SK-N-SH treated with all-trans-retinoic acid at 6 μM for 48 hours (cell line): ENCODE measurements at regions not wholly inside any gene's neighbourhood (a gene's known extent, or its start where the extent isn't known, plus 50 kb on each side); places are given as distances from the start of the nearest gene placed in this dataset.

ENCODE experiments used
- ATAC-seq: fragments of 200-7000 bp; cut with Tn5 transposase; 3 replicates; pipeline ENCODE4 v1.9.1; 2020; ENCODE audit warnings: mild to moderate bottlenecking, moderate library complexity
- ARNTL ChIP-seq: fragments of 450-650 bp; formaldehyde crosslinking; IDR thresholded peaks from 2 replicates; pipeline ENCODE4 v1.5.0; 2020; ENCODE audit warnings: low read depth, mild to moderate bottlenecking, moderate library complexity, borderline replicate concordance
- BACH2 ChIP-seq: fragments of 250-450 bp; sonication (Bioruptor Pico); IDR thresholded peaks from 2 replicates; pipeline ENCODE4 v1.9.0; 2021; ENCODE audit warnings: mild to moderate bottlenecking, borderline replicate concordance
- CREB5 ChIP-seq: fragments of 250-450 bp; sonication (Bioruptor Pico); IDR thresholded peaks from 2 replicates; pipeline ENCODE4 v1.5.1; 2020; ENCODE audit warnings: low read depth, mild to moderate bottlenecking, moderate library complexity
- CSDC2 ChIP-seq: fragments of 250-450 bp; sonication (Bioruptor Pico); IDR thresholded peaks from 2 replicates; pipeline ENCODE4 v1.5.0; 2020; ENCODE audit warnings: mild to moderate bottlenecking, moderate library complexity
- CSRNP3 ChIP-seq: fragments of 250-450 bp; sonication (Bioruptor Pico); IDR thresholded peaks from 2 replicates; pipeline ENCODE4 v1.5.1; 2021; ENCODE audit warnings: mild to moderate bottlenecking, moderate library complexity
- GLIS3 ChIP-seq: fragments of 250-450 bp; sonication (Bioruptor Pico); IDR thresholded peaks from 2 replicates; pipeline ENCODE4 v1.5.0; 2020; ENCODE audit warnings: mild to moderate bottlenecking, moderate library complexity
- ISL1 ChIP-seq: fragments of 250-450 bp; sonication (Bioruptor Pico); IDR thresholded peaks from 2 replicates; pipeline ENCODE4 v2.1.2; 2022; ENCODE audit warnings: mild to moderate bottlenecking, moderate library complexity
- OSR1 ChIP-seq: fragments of 250-450 bp; sonication (Bioruptor Pico); IDR thresholded peaks from 2 replicates; pipeline ENCODE4 v1.8.0; 2022; ENCODE audit warnings: moderate library complexity, mild to moderate bottlenecking, inconsistent platforms
- PPARA ChIP-seq: fragments of 250-450 bp; sonication (Bioruptor Pico); IDR thresholded peaks from 2 replicates; pipeline ENCODE4 v1.5.0; 2020; ENCODE audit warnings: mild to moderate bottlenecking, borderline replicate concordance
- RARB ChIP-seq: fragments of 250-450 bp; sonication (Bioruptor Pico); IDR thresholded peaks from 2 replicates; pipeline ENCODE4 v1.8.0; 2021; ENCODE audit warnings: mild to moderate bottlenecking, moderate library complexity
- SNAI2 ChIP-seq: fragments of 250-450 bp; sonication (Bioruptor Pico); IDR thresholded peaks from 2 replicates; pipeline ENCODE4 v1.5.0; 2020; ENCODE audit warnings: mild to moderate bottlenecking, moderate library complexity
- TCF4 ChIP-seq: fragments of 250-450 bp; sonication (Bioruptor Pico); IDR thresholded peaks from 2 replicates; pipeline ENCODE4 v1.8.0; 2021; ENCODE audit warnings: mild to moderate bottlenecking, moderate library complexity, borderline replicate concordance
- TOX ChIP-seq: fragments of 250-450 bp; sonication (Bioruptor Pico); IDR thresholded peaks from 2 replicates; pipeline ENCODE4 v1.8.0; 2021; ENCODE audit warnings: mild to moderate bottlenecking, moderate library complexity, borderline replicate concordance
- TSHZ2 ChIP-seq: fragments of 250-450 bp; sonication (Bioruptor Pico); IDR thresholded peaks from 2 replicates; pipeline ENCODE4 v1.5.0; 2020; ENCODE audit warnings: mild to moderate bottlenecking, moderate library complexity
- ZC3H10 ChIP-seq: fragments of 250-450 bp; sonication (Bioruptor Pico); IDR thresholded peaks from 2 replicates; pipeline ENCODE4 v1.5.1; 2021; ENCODE audit warnings: mild to moderate bottlenecking, moderate library complexity
- ZFP3 ChIP-seq: fragments of 250-450 bp; sonication (Bioruptor Pico); IDR thresholded peaks from 2 replicates; pipeline ENCODE4 v1.5.0; 2020; ENCODE audit warnings: mild to moderate bottlenecking, moderate library complexity
- ZFP30 ChIP-seq: fragments of 450-650 bp; formaldehyde crosslinking; IDR thresholded peaks from 2 replicates; pipeline ENCODE4 v1.5.0; 2022; ENCODE audit warnings: mild to moderate bottlenecking, moderate library complexity
- ZNF565 ChIP-seq: fragments of 450-650 bp; formaldehyde crosslinking; conservative IDR thresholded peaks from 2 replicates; pipeline ENCODE4 v1.5.0; 2020; ENCODE audit warnings: low read depth, mild to moderate bottlenecking, moderate library complexity
- ZNF70 ChIP-seq: fragments of 450-650 bp; formaldehyde crosslinking; IDR thresholded peaks from 2 replicates; pipeline ENCODE4 v1.5.0; 2020; ENCODE audit warnings: mild to moderate bottlenecking, moderate library complexity
- ZNF8 ChIP-seq: fragments of 450-650 bp; formaldehyde crosslinking; IDR thresholded peaks from 2 replicates; pipeline ENCODE4 v1.5.0; 2020; ENCODE audit warnings: mild to moderate bottlenecking, moderate library complexity

- TF ChIP-seq TSHZ2 (CRISPR knock-in tag) (no peak), ZNF8 (no peak), CREB5 (no peak), CSRNP3 (CRISPR knock-in tag) (no peak), CSDC2 (CRISPR knock-in tag) (no peak), ZNF70 (CRISPR knock-in tag) (no peak)
Observed at GRCh38 chr3:182046166-182046764, 334.5 kb downstream of the SOX2 start (continued).

GRCh38 chr3:182050932-182051331, 339.2 kb downstream of the SOX2 start:
- ATAC-seq, result no peak
- no peak for TF ChIP-seq TSHZ2 (CRISPR knock-in tag)
- no peak for TF ChIP-seq ZFP30

- TF ChIP-seq ZC3H10 (CRISPR knock-in tag), result no peak
- no peak for TF ChIP-seq ZFP3 (CRISPR knock-in tag)
- TF ChIP-seq ISL1 (CRISPR knock-in tag), result no peak
- TF ChIP-seq TOX (CRISPR knock-in tag), result no peak
- no peak for TF ChIP-seq PPARA
- TF ChIP-seq ZFP30, result no peak
- TF ChIP-seq SNAI2 (CRISPR knock-in tag), result no peak
- TF ChIP-seq TCF4 (CRISPR knock-in tag), result no peak
- no peak for TF ChIP-seq GLIS3
- TF ChIP-seq ARNTL, result no peak
- TF ChIP-seq CSRNP3 (CRISPR knock-in tag), result no peak
- no peak for TF ChIP-seq ZNF70 (CRISPR knock-in tag)
- TF ChIP-seq ZNF565 (CRISPR knock-in tag), result no peak
- TF ChIP-seq TSHZ2 (CRISPR knock-in tag), result no peak
- no peak for TF ChIP-seq CREB5
- no peak for TF ChIP-seq BACH2 (CRISPR knock-in tag)
- no peak for TF ChIP-seq RARB
- no peak for TF ChIP-seq OSR1 (CRISPR knock-in tag)
- no peak for TF ChIP-seq ZNF8
- ATAC-seq, result no peak
Observed at GRCh38 chr3:182052332-182052731, 340.6 kb downstream of the SOX2 start.
